CD4-positive, CD25-positive, alpha-beta regulatory T cell (primary cell): ENCODE measurements at regions not wholly inside any gene's neighbourhood (a gene's known extent, or its start where the extent isn't known, plus 50 kb on each side); places are given as distances from the start of the nearest gene placed in this dataset.

Source experiments
- ATAC-seq, 2 donors: fragments of 150-1000 bp; cut with Tn5 transposase; one replicate each; pipeline ENCODE4 v1.10.0; 2021; ENCODE audit warnings: low read depth in 2 of 2, moderate number of reproducible peaks in 2 of 2, moderate library complexity in 1 of 2
- DNase-seq, 3 donors: peaks; one replicate each; pipeline versions ENCODE4 v3.0.0 to v3.0.0-alpha.2; 2012 to 2022; ENCODE audit warnings: mixed read lengths in 1 of 3
- H3K27ac ChIP-seq: one replicate; pipeline ENCODE4 v1.7.0; 2013; ENCODE audit warnings: mild to moderate bottlenecking, low read length; ENCODE audit not compliant: insufficient read depth, poor library complexity, severe bottlenecking
- H3K27me3 ChIP-seq: one replicate; pipeline ENCODE4 v1.7.0; 2013; ENCODE audit warnings: low read length; ENCODE audit not compliant: control insufficient read depth, insufficient read depth
- H3K36me3 ChIP-seq: one replicate; pipeline ENCODE4 v1.7.0; 2013; ENCODE audit warnings: mild to moderate bottlenecking, low read length, moderate library complexity; ENCODE audit not compliant: control insufficient read depth, insufficient read depth
- H3K4me1 ChIP-seq: 2 replicates; pipeline ENCODE4 v1.7.0; 2013; ENCODE audit warnings: mild to moderate bottlenecking, low read length; ENCODE audit not compliant: insufficient read depth, control insufficient read depth, poor library complexity, severe bottlenecking
- H3K4me3 ChIP-seq: one replicate; pipeline ENCODE4 v1.7.0; 2013; ENCODE audit warnings: low read depth, mild to moderate bottlenecking, low read length, moderate library complexity
- H3K9me3 ChIP-seq, 2 experiments: 1 replicate in 1 of 2; 2 replicates in 1 of 2; pipeline ENCODE4 v1.7.0; 2013; ENCODE audit warnings: low read length in 2 of 2, mild to moderate bottlenecking in 1 of 2, moderate library complexity in 1 of 2; ENCODE audit not compliant: control insufficient read depth in 2 of 2
- H3K27ac Mint-ChIP-seq, 3 donors: one replicate each; pipeline ENCODE4 v1.8.0; 2020 to 2022; ENCODE audit warnings: mild to moderate bottlenecking in 3 of 3, mixed read lengths in 3 of 3, moderate library complexity in 2 of 3
- H3K27me3 Mint-ChIP-seq: one replicate; pipeline ENCODE4 v1.8.0; 2022; ENCODE audit warnings: mild to moderate bottlenecking, mixed read lengths
- H3K36me3 Mint-ChIP-seq: one replicate; pipeline ENCODE4 v1.8.0; 2020; ENCODE audit warnings: mixed read lengths
- H3K4me1 Mint-ChIP-seq, 4 donors: one replicate each; pipeline ENCODE4 v1.8.0; 2020 to 2022; ENCODE audit warnings: mixed read lengths in 4 of 4, mild to moderate bottlenecking in 1 of 4
- H3K4me3 Mint-ChIP-seq, 4 donors: one replicate each; pipeline ENCODE4 v1.8.0; 2020 to 2022; ENCODE audit warnings: mild to moderate bottlenecking in 4 of 4, mixed read lengths in 4 of 4, moderate library complexity in 3 of 4
- H3K9me3 Mint-ChIP-seq, 7 donors: one replicate each; pipeline ENCODE4 v1.8.0; 2020 to 2022; ENCODE audit warnings: mixed read lengths in 7 of 7, mild to moderate bottlenecking in 3 of 7, moderate library complexity in 2 of 7

DNA sequence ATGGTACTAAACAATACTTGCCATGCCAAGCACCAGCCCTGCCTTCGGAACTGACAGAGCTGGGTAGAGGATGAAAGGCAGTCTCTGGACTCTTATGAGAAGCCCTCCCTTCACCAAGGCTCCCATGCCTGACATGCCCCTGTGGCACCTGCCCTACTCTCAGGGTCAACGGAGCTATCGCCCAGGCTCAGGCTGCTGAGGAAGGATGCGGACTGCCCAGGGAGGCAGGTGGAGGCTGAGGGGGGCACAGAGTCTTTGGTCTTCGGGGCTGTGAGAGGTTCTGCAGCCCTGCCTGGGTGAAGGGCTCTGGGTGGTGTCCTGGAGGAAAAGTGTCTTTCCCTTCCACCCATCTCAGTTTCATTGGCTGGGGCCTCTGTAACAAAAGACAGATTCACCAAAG is 290.8 kb upstream of the B3GAT1 start:
- H3K4me3 ChIP-seq, result no peak overlapping the region
- H3K4me1 Mint-ChIP-seq, result no peaks in the 10 kb centered on the region
- H3K9me3 Mint-ChIP-seq, result peaks cover 0 to 1% (median 0%) of the 10 kb centered on the region in 7 donors
- no peaks in the 10 kb centered on the region for H3K9me3 ChIP-seq
- H3K36me3 ChIP-seq, result no peaks in the 10 kb centered on the region
- H3K4me3 Mint-ChIP-seq, result no peak overlapping the region
- H3K27ac Mint-ChIP-seq, result no peak overlapping the region
- H3K36me3 Mint-ChIP-seq, result no peaks in the 10 kb centered on the region
- no peaks in the 10 kb centered on the region for H3K27me3 ChIP-seq
- DNase-seq (no peak), ATAC-seq (no peak)
- H3K27ac ChIP-seq, result no peak overlapping the region
- H3K27me3 Mint-ChIP-seq, result peaks cover 5% of the 10 kb centered on the region
- no peaks in the 10 kb centered on the region for H3K4me1 ChIP-seq

DNA sequence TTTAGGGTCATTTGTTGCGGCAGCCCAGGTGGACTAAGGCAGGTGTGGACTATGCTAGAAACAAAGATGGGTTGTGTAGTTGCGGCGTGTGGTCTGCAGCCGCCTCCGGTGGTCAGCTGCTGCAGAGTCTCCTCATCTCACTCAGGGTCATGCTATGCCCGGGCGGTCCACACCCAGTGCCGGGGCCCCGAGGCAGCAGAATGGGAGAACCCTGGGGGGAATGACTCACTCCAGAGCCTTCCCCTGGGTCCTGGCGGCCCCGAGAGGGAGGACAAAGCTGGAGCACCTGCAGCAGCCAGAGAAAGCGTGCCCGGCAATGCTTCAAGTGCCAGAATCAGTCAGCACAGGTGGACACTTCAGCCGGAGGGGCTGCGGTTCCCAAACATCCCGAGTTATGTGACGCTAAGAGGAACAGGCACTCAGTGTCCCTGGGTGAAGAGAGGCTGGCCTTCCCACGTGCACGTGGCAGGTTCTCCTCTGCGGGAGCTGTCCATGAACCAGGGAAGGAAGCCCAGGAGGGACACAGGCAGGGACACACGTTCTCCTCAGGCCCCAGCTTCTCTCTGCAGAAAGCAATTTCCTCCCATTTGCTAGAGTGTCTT is 289.6 kb upstream of the B3GAT1 start:
- no peak for DNase-seq
- Histone ChIP-seq H3K27me3 (no peaks in the 10 kb centered on the region), H3K27ac (no peak overlapping the region), H3K4me3 (no peak overlapping the region), H3K4me1 (no peaks in the 10 kb centered on the region), H3K36me3 (no peaks in the 10 kb centered on the region), H3K9me3 (no peaks in the 10 kb centered on the region)
- H3K27ac Mint-ChIP-seq, result no peak overlapping the region
- no peaks in the 10 kb centered on the region for H3K4me1 Mint-ChIP-seq
- ATAC-seq, result no peak
- peaks cover 5% of the 10 kb centered on the region for H3K27me3 Mint-ChIP-seq
- no peaks in the 10 kb centered on the region for H3K36me3 Mint-ChIP-seq
- H3K4me3 Mint-ChIP-seq, result peak overlapping the region in 1 of 4 donors; percentile 10
- H3K9me3 Mint-ChIP-seq, result peaks cover 0 to 1% (median 0%) of the 10 kb centered on the region in 7 donors

DNA sequence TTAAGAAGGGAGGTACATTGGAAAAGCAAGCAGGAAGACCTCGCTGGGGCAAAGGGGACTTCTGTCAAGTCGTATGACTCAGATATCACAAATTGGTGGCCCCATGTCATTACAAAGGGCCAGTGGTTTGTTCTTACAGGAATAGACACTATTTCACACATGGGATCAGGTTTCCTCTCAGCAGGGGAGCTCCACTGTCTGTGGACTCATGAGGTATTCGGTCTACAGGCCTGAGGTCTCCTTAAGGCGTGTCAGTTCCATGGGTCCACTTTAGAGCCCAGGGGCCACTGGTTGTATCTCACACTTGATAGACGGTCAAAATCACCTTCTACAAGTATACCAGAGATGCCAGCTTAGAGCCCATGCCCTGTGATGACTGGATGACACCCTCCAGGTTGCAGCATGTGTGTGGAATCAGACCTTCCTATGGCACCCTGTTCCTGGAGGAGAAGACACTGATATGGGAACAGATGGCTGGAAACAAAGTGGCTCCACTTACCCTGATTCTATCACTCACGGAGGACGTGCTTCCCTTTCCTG is 288.1 kb upstream of the B3GAT1 start:
- no peak for DNase-seq
- H3K36me3 Mint-ChIP-seq, result no peaks in the 10 kb centered on the region
- ATAC-seq, result no peak
- H3K9me3 Mint-ChIP-seq, result peaks cover 0 to 1% (median 0%) of the 10 kb centered on the region in 7 donors
- no peaks in the 10 kb centered on the region for H3K4me1 Mint-ChIP-seq
- H3K36me3 ChIP-seq, result no peaks in the 10 kb centered on the region
- no peak overlapping the region for H3K27ac Mint-ChIP-seq
- H3K4me3 ChIP-seq, result no peak overlapping the region
- no peak overlapping the region for H3K4me3 Mint-ChIP-seq
- H3K4me1 ChIP-seq, result no peaks in the 10 kb centered on the region
- no peak overlapping the region for H3K27ac ChIP-seq
- no peaks in the 10 kb centered on the region for H3K9me3 ChIP-seq
- H3K27me3 ChIP-seq, result no peaks in the 10 kb centered on the region
- H3K27me3 Mint-ChIP-seq, result peaks cover under 1% of the 10 kb centered on the region

DNA sequence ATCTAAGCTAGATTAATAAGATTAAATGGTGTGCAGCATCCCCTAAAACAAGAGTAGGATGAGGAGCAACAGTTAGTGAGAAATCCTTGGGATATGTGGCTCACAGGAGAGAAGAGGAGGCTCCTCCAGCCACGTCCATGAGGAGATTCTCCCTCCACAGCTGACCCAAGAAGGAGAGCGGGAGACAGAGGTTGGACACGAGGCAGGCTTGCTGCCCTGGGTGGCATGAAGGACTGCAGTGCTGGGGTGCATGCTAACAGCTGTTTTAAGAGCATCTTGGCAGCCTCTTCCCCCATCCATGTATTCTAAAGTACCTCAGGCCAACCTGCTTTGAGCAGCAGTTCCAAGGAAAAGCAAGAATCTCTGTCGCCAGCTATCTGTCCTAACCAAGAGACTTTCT is 284.4 kb upstream of the B3GAT1 start:
- ATAC-seq (no peak), DNase-seq (no peak)
- Mint-ChIP-seq H3K27ac (no peak overlapping the region), H3K36me3 (no peaks in the 10 kb centered on the region), H3K9me3 (peaks cover 0 to 1% (median 0%) of the 10 kb centered on the region in 7 donors), H3K4me1 (no peaks in the 10 kb centered on the region), H3K27me3 (peaks cover 1% of the 10 kb centered on the region), H3K4me3 (no peak overlapping the region)
- Histone ChIP-seq H3K4me3 (no peak overlapping the region), H3K27me3 (no peaks in the 10 kb centered on the region), H3K4me1 (no peaks in the 10 kb centered on the region), H3K27ac (no peak overlapping the region), H3K9me3 (no peaks in the 10 kb centered on the region), H3K36me3 (no peaks in the 10 kb centered on the region)

DNA sequence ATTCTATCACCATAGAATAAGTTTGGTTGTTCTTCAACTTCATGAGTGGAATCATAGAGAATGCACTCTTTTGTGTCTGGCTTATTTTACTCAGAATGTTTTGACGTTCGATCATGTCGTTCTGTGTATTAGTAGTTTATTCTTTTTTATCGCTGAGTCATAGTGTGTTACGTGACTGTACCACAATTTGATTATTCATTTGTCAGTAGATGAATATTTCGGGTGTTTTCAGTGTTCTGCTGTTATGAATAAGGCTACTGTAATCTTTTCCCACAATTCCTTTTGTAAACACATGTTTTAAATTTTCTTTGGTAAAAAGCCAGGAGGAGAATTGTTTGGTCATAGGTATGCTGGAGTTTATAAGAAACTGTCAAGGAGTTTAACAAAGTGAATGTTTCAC is 279.9 kb upstream of the B3GAT1 start:
- Histone ChIP-seq H3K27me3 (peaks cover 2% of the 10 kb centered on the region), H3K27ac (no peak overlapping the region), H3K9me3 (no peaks in the 10 kb centered on the region), H3K36me3 (no peaks in the 10 kb centered on the region), H3K4me3 (no peak overlapping the region), H3K4me1 (no peaks in the 10 kb centered on the region)
- DNase-seq (no peak), ATAC-seq (no peak)
- H3K9me3 Mint-ChIP-seq, result no peaks in the 10 kb centered on the region
- peaks cover 11% of the 10 kb centered on the region for H3K27me3 Mint-ChIP-seq
- no peak overlapping the region for H3K4me3 Mint-ChIP-seq
- H3K27ac Mint-ChIP-seq, result no peak overlapping the region
- H3K36me3 Mint-ChIP-seq, result no peaks in the 10 kb centered on the region
- no peaks in the 10 kb centered on the region for H3K4me1 Mint-ChIP-seq

DNA sequence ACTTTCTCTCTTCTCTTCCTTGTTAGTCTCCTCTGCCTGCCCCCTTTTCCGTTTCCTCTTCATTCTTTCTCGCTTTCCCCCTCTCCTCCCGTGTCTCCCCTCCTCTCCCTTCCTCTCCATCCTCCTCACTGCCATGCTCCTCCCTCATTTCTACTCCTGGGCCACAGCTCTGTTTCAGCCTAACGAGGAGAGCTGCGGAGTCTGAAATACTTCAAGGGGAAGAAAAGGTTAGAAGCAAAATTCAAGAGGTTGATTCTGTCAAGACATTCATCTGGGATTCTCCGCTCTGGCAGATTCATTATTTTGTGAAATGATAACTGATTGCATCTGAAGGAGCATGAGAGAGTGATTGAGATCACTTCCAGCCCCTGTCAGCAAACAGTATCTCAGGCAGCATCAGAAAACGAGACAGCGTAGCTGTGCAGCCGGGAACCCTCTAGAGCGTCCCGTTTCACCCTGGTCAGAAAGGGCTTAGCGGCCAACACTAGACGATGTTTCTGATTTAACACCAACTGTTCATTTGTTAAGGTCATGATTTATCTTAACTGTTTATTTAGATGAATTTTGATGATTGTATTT is 279.3 kb upstream of the B3GAT1 start:
- no peak overlapping the region for H3K27ac ChIP-seq
- no peak for ATAC-seq
- no peaks in the 10 kb centered on the region for H3K4me1 ChIP-seq
- no peak overlapping the region for H3K4me3 ChIP-seq
- Mint-ChIP-seq H3K36me3 (no peaks in the 10 kb centered on the region), H3K4me3 (no peak overlapping the region), H3K27me3 (peaks cover 11% of the 10 kb centered on the region), H3K27ac (no peak overlapping the region), H3K4me1 (no peaks in the 10 kb centered on the region), H3K9me3 (no peaks in the 10 kb centered on the region)
- H3K27me3 ChIP-seq, result peaks cover 2% of the 10 kb centered on the region
- H3K36me3 ChIP-seq, result no peaks in the 10 kb centered on the region
- no peaks in the 10 kb centered on the region for H3K9me3 ChIP-seq
- DNase-seq, result no peak

DNA sequence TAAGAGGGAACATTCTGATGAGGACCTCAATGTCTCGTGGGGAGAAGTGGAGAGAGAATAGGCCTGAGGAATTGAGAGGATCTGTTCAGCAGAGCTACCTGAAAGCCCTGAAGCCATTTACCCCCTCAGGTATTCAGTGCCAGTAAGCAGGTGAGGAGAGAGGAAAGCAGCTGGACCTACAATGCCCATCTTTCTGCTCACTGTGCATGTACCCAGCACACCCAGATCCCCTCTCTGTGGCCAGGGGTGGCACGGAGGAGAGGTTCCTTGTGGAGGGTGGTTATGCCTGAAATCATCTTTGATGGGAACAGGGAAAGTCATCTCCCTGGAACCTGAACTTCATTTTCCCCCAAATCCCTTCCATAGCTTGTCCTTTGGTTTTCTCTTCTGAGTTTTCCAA is 277.8 kb upstream of the B3GAT1 start:
- Mint-ChIP-seq H3K4me3 (no peak overlapping the region), H3K9me3 (no peaks in the 10 kb centered on the region), H3K36me3 (no peaks in the 10 kb centered on the region), H3K27me3 (peaks cover 11% of the 10 kb centered on the region), H3K27ac (no peak overlapping the region), H3K4me1 (no peaks in the 10 kb centered on the region)
- Histone ChIP-seq H3K9me3 (no peaks in the 10 kb centered on the region), H3K27ac (no peak overlapping the region), H3K36me3 (no peaks in the 10 kb centered on the region), H3K27me3 (peaks cover 2% of the 10 kb centered on the region), H3K4me1 (no peaks in the 10 kb centered on the region), H3K4me3 (no peak overlapping the region)
- no peak for DNase-seq
- no peak for ATAC-seq

DNA sequence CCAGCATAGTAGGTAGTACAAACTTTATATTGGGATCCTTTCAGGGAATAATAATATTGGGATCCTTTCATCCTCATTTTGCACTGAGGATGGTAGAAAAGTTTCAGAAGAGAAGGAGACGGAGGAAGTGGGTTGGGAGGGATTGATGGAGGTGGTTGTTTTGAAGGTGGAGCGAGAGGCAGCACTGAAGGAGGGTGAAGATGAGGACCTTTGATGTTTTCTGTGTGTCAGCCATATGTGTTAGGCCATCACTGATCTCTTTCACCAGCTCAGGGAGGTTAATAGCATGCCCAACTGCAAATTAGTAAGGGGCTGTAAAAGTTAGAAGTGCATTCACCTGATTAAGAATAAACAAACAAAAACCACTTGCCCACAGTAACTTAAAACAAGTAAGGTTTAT is 275.5 kb upstream of the B3GAT1 start:
- Histone ChIP-seq H3K27ac (no peak overlapping the region), H3K9me3 (no peaks in the 10 kb centered on the region), H3K4me3 (no peak overlapping the region), H3K4me1 (no peaks in the 10 kb centered on the region), H3K36me3 (no peaks in the 10 kb centered on the region), H3K27me3 (peaks cover 2% of the 10 kb centered on the region)
- Mint-ChIP-seq H3K9me3 (no peaks in the 10 kb centered on the region), H3K27me3 (peaks cover 11% of the 10 kb centered on the region), H3K27ac (no peak overlapping the region), H3K4me3 (no peak overlapping the region), H3K4me1 (no peaks in the 10 kb centered on the region), H3K36me3 (no peaks in the 10 kb centered on the region)
- no peak for DNase-seq
- ATAC-seq, result no peak
